Loucy (cell line): ENCODE measurements at regions not wholly inside any gene's neighbourhood (a gene's known extent, or its start where the extent isn't known, plus 50 kb on each side); places are given as distances from the start of the nearest gene placed in this dataset.
A peak's percentile ranks its signal among the peaks of the same experiment; 100 is the strongest.

Experiments used
- H2AFZ ChIP-seq: fragments of 200-600 bp; sonication (generic); 2 replicates; pipeline ENCODE4 v1.6.0; 2016; ENCODE audit warnings: antibody characterized with exemption, mild to moderate bottlenecking, low read length, moderate library complexity
- H3F3A ChIP-seq: fragments of 200-600 bp; 2 replicates; pipeline ENCODE4 v1.6.0; 2016; ENCODE audit warnings: antibody characterized with exemption, low read depth, mild to moderate bottlenecking
- H3K27me3 ChIP-seq: fragments of 200-600 bp; sonication (generic); 2 replicates; pipeline ENCODE4 v1.6.1; 2014; ENCODE audit warnings: low read length, mild to moderate bottlenecking; ENCODE audit not compliant: insufficient read depth, poor library complexity, severe bottlenecking
- H3K36me3 ChIP-seq: fragments of 200-600 bp; sonication (generic); 2 replicates; pipeline ENCODE4 v1.6.1; 2016; ENCODE audit warnings: low read length; ENCODE audit not compliant: insufficient read depth
- H3K4me1 ChIP-seq: fragments of 200-600 bp; sonication (generic); 2 replicates; pipeline ENCODE4 v1.5.1; 2014; ENCODE audit warnings: low read length, mild to moderate bottlenecking; ENCODE audit not compliant: insufficient read depth, poor library complexity, severe bottlenecking
- H3K4me2 ChIP-seq: fragments of 200-600 bp; sonication (generic); 2 replicates; pipeline ENCODE4 v1.6.0; 2014; ENCODE audit warnings: antibody characterized with exemption, low read length, low read depth, mild to moderate bottlenecking; ENCODE audit not compliant: poor library complexity, severe bottlenecking
- H3K4me3 ChIP-seq: fragments of 200-600 bp; sonication (generic); 2 replicates; pipeline ENCODE4 v1.5.1; 2014; ENCODE audit warnings: low read length, mild to moderate bottlenecking, mixed read lengths; ENCODE audit not compliant: poor library complexity, severe bottlenecking
- H3K79me2 ChIP-seq: fragments of 200-600 bp; sonication (generic); 2 replicates; pipeline ENCODE4 v1.6.1; 2014; ENCODE audit warnings: low read length; ENCODE audit not compliant: insufficient read depth
- H3K9ac ChIP-seq: fragments of 200-600 bp; sonication (generic); 2 replicates; pipeline ENCODE4 v1.6.0; 2014; ENCODE audit warnings: mild to moderate bottlenecking, low read depth, low read length, moderate library complexity; ENCODE audit not compliant: poor library complexity, severe bottlenecking
- H3K9me2 ChIP-seq: fragments of 200-600 bp; sonication (generic); replicated peaks from 2 replicates; pipeline ENCODE4 v1.6.1; 2016; ENCODE audit warnings: low read depth, low read length, mixed read lengths
- H3K9me3 ChIP-seq: fragments of 200-600 bp; sonication (generic); 2 replicates; pipeline ENCODE4 v1.6.1; 2014; ENCODE audit warnings: mild to moderate bottlenecking, antibody characterized with exemption, low read length, low read depth; ENCODE audit not compliant: insufficient read depth
- H4K20me1 ChIP-seq: fragments of 200-600 bp; sonication (generic); 2 replicates; pipeline ENCODE4 v1.6.0; 2014; ENCODE audit warnings: antibody characterized with exemption, low read length, mild to moderate bottlenecking; ENCODE audit not compliant: insufficient read depth, poor library complexity, severe bottlenecking
- CTCF ChIP-seq: fragments of 200-600 bp; sonication (generic); conservative IDR thresholded peaks from 2 replicates; pipeline ENCODE4 v1.5.1; 2014; ENCODE audit warnings: mild to moderate bottlenecking, antibody characterized with exemption, low read length
- EZH2phosphoT487 ChIP-seq: fragments of 200-600 bp; IDR thresholded peaks from 2 replicates; pipeline ENCODE4 v1.6.1; 2018; ENCODE audit warnings: antibody characterized with exemption, mild to moderate bottlenecking, moderate library complexity, borderline replicate concordance

- no peaks in the 10 kb centered on the region for H3K9me3 ChIP-seq
- H4K20me1 ChIP-seq: no peaks in the 10 kb centered on the region
- H3K4me3 ChIP-seq: peak overlapping the region; percentile 16
- H3K36me3 ChIP-seq: no peaks in the 10 kb centered on the region
- 0 out of 2 replicates have a peak, but pooled peaks cover 3% of the 10 kb centered on the region for H3F3A ChIP-seq
- no peak for TF ChIP-seq CTCF
- no peak for TF ChIP-seq EZH2phosphoT487
- H3K4me1 ChIP-seq: peaks cover 62% of the 10 kb centered on the region
- no peaks in the 10 kb centered on the region for H3K79me2 ChIP-seq
- H3K4me2 ChIP-seq: peak overlapping the region; percentile 96
- no peaks in the 10 kb centered on the region for H3K9me2 ChIP-seq
- H2AFZ ChIP-seq: no peak overlapping the region
- H3K9ac ChIP-seq: peak overlapping the region; percentile 76
- no peaks in the 10 kb centered on the region for H3K27me3 ChIP-seq
These were observed 1348.0 kb downstream of the TMEM121 start for GRCh38 chr14:106874350-106874749.

GRCh38 chr14:106875503-106875902 lies 1349.1 kb downstream of the TMEM121 start:
- Histone ChIP-seq H3K79me2 (no peaks in the 10 kb centered on the region), H3K4me2 (peak overlapping the region; percentile 96), H3F3A (0 out of 2 replicates have a peak, but pooled peaks cover 3% of the 10 kb centered on the region), H2AFZ (0 out of 2 replicates have a peak overlapping the region, but pooled peaks have one; percentile 14), H3K9ac (peak overlapping the region; percentile 76), H3K9me3 (no peaks in the 10 kb centered on the region), H4K20me1 (no peaks in the 10 kb centered on the region), H3K4me3 (no peak overlapping the region), H3K4me1 (peaks cover 59% of the 10 kb centered on the region), H3K27me3 (no peaks in the 10 kb centered on the region), H3K36me3 (no peaks in the 10 kb centered on the region), H3K9me2 (no peaks in the 10 kb centered on the region)
- TF ChIP-seq EZH2phosphoT487 (no peak), CTCF (peak; percentile 83)

- Histone ChIP-seq H3K9ac (peak overlapping the region; percentile 72), H3K4me1 (peaks cover 59% of the 10 kb centered on the region), H3K9me3 (no peaks in the 10 kb centered on the region), H3K27me3 (no peaks in the 10 kb centered on the region), H3K4me2 (peak overlapping the region; percentile 63), H3K36me3 (no peaks in the 10 kb centered on the region), H3K79me2 (no peaks in the 10 kb centered on the region), H4K20me1 (no peaks in the 10 kb centered on the region), H3K4me3 (no peak overlapping the region), H3K9me2 (no peaks in the 10 kb centered on the region), H3F3A (0 out of 2 replicates have a peak, but pooled peaks cover 3% of the 10 kb centered on the region), H2AFZ (peak overlapping the region; percentile 81; the same call in 1 of the 2 replicates)
- TF ChIP-seq CTCF (no peak), EZH2phosphoT487 (no peak)
These were observed 1350.3 kb downstream of the TMEM121 start for GRCh38 chr14:106876711-106877110.
